ENCODE measurements at regions not wholly inside any gene's neighbourhood (a gene's known extent, or its start where the extent isn't known, plus 50 kb on each side); places are given as distances from the start of the nearest gene placed in this dataset.

DNA sequence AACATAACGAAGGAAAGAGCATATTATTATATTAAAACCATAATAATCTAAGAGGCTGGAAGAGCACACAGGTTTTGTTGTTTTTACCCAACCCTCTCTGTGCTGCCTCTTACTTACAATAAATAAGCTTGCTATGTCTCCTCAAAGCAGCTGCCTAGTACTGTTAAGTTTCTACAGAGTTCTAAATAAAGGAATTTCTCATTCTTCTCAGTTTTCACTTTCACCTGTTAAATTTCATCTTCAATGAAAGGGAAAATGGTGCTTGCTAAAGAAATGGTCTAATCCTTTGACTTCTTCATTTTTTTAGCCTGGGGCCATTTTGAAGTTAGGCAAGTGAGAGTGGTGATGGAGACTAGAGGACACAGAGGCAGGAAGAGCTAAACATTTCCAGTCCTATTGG is 396.1 kb downstream of the MAN2A1 start:
- Histone ChIP-seq H3K9ac (ENCODE audit: extremely low read depth, insufficient read length, low read length) (no peak overlapping the region), H2BK120ac (ENCODE audit: low read depth, low read length, poor library complexity, severe bottlenecking) (no peak overlapping the region), H3K23ac (ENCODE audit: insufficient read length, low read depth, low read length) (no peak overlapping the region), H3K18ac (ENCODE audit: insufficient read length, low read depth, low read length) (no peak overlapping the region), H2BK12ac (ENCODE audit: insufficient read length, low read depth, low read length) (no peak overlapping the region), H3K27ac (ENCODE audit: insufficient read length, low read depth, low read length) (no peak overlapping the region), H2BK20ac (ENCODE audit: low read depth, low read length, poor library complexity, severe bottlenecking) (no peak overlapping the region), H3K4ac (ENCODE audit: low read depth, low read length) (no peak overlapping the region), H2AFZ (ENCODE audit: low read length) (no peak overlapping the region), H4K5ac (ENCODE audit: insufficient read length, low read depth, low read length) (no peak overlapping the region), H4K91ac (ENCODE audit: insufficient read length, low read depth, low read length) (no peak overlapping the region), H2AK5ac (ENCODE audit: insufficient read length, low read length) (no peak overlapping the region), H3K23me2 (ENCODE audit: insufficient read length, low read depth, low read length, poor library complexity, severe bottlenecking) (no peaks in the 10 kb centered on the region), H2BK15ac (ENCODE audit: low read depth, low read length) (no peak overlapping the region), H3K27me3 (ENCODE audit: insufficient read depth, low read length) (no peaks in the 10 kb centered on the region), H4K8ac (replicated peaks; ENCODE audit: insufficient read length, low read depth, low read length) (no peak overlapping the region), H3K79me1 (ENCODE audit: insufficient read depth, low read depth, low read length, poor library complexity, severe bottlenecking) (no peaks in the 10 kb centered on the region), H3K4me2 (ENCODE audit: insufficient read depth, insufficient read length, low read length) (no peak overlapping the region), H4K20me1 (ENCODE audit: control insufficient read depth, insufficient read depth, insufficient read length) (no peaks in the 10 kb centered on the region), H2BK5ac (ENCODE audit: insufficient read length, low read length) (no peak overlapping the region), H3K56ac (ENCODE audit: insufficient read length, low read depth, low read length) (no peak overlapping the region), H3K14ac (ENCODE audit: insufficient read depth, low read length) (no peak overlapping the region), H3T11ph (ENCODE audit: low read length) (no peak overlapping the region), H3K9me3 (ENCODE audit: control insufficient read depth, low read depth, low read length) (no peaks in the 10 kb centered on the region), H3K79me2 (ENCODE audit: insufficient read depth, low read length) (no peaks in the 10 kb centered on the region), H3K4me1 (ENCODE audit: insufficient read depth, low read length) (no peaks in the 10 kb centered on the region)
- no peak overlapping the region for H3K27ac Mint-ChIP-seq
- DNase-seq, result no peak
- no peaks in the 10 kb centered on the region for H3K9me3 Mint-ChIP-seq
- no peaks in the 10 kb centered on the region for H3K4me1 Mint-ChIP-seq
- no peaks in the 10 kb centered on the region for H3K27me3 Mint-ChIP-seq (ENCODE audit: low read depth)
- WGBS (ENCODE audit: extremely low coverage, insufficient read length, low lambda C conversion rate), result no CpG with 5 or more reads among the region's 1 CpG
- TF ChIP-seq, protein P1, sequence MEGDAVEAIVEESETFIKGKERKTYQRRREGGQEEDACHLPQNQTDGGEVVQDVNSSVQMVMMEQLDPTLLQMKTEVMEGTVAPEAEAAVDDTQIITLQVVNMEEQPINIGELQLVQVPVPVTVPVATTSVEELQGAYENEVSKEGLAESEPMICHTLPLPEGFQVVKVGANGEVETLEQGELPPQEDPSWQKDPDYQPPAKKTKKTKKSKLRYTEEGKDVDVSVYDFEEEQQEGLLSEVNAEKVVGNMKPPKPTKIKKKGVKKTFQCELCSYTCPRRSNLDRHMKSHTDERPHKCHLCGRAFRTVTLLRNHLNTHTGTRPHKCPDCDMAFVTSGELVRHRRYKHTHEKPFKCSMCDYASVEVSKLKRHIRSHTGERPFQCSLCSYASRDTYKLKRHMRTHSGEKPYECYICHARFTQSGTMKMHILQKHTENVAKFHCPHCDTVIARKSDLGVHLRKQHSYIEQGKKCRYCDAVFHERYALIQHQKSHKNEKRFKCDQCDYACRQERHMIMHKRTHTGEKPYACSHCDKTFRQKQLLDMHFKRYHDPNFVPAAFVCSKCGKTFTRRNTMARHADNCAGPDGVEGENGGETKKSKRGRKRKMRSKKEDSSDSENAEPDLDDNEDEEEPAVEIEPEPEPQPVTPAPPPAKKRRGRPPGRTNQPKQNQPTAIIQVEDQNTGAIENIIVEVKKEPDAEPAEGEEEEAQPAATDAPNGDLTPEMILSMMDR (conservative IDR thresholded peaks at IDR 0.05), result no peak
- no peak overlapping the region for H3K4me3 Mint-ChIP-seq
- H3K36me3 Mint-ChIP-seq (ENCODE audit: insufficient read depth in 1 of 3, low read depth in 3 of 3), result no peaks in the 10 kb centered on the region

Measured in H9 (cell line).